SK-N-SH (cell line): ENCODE measurements at regions not wholly inside any gene's neighbourhood (a gene's known extent, or its start where the extent isn't known, plus 50 kb on each side); places are given as distances from the start of the nearest gene placed in this dataset.

Source experiments
- CTCF ChIA-PET: fragments of 300-600, 350-600 bp; formaldehyde crosslinking; extraction: SDS; loops from one replicate; lab custom pipeline; 2021; lab: Yijun Ruan, JAX
- POLR2A ChIA-PET: fragments of 350-600 bp; sonication (Branson Sonifier 250); formaldehyde crosslinking; extraction: SDS; loops from one replicate; lab custom pipeline; 2020; ENCODE audit warnings: antibody characterized with exemption, inconsistent platforms; lab: Yijun Ruan, JAX
- DNase-seq: peaks from one replicate; pipeline ENCODE4 v3.0.0; 2012
- H2AFZ ChIP-seq: fragments of 200-600 bp; sonication (generic); 2 replicates; pipeline ENCODE4 v1.8.1; 2016; ENCODE audit warnings: antibody characterized with exemption, mild to moderate bottlenecking, low read depth
- H3F3A ChIP-seq: fragments of 200-600 bp; sonication (generic); replicated peaks from 2 replicates; pipeline ENCODE3; 2016; ENCODE audit warnings: antibody characterized with exemption, mild to moderate bottlenecking; ENCODE audit not compliant: insufficient read depth
- H3K27ac ChIP-seq, 2 experiments: fragments of 200-500 bp in 1 of 2; fragments of 200-600 bp in 1 of 2; sonication (Bioruptor generic) in 1 of 2; sonication (generic), shearing (Covaris generic) in 1 of 2; 2 replicates each; pipeline versions ENCODE4 v1.5.1 to v1.6.1; 2014 to 2016; ENCODE audit warnings: low read depth in 2 of 2, inconsistent platforms in 1 of 2, low read length in 1 of 2, mild to moderate bottlenecking in 1 of 2, mixed read lengths in 1 of 2
- H3K27me3 ChIP-seq: fragments of 200-600 bp; sonication (generic), shearing (Covaris generic); 2 replicates; pipeline ENCODE4 v1.6.1; 2016; ENCODE audit warnings: mixed run types; ENCODE audit not compliant: insufficient read depth
- H3K36me3 ChIP-seq, 2 experiments: fragments of 200-500 bp in 1 of 2; fragments of 200-600 bp in 1 of 2; sonication (Bioruptor generic) in 1 of 2; sonication (generic) in 1 of 2; replicated peaks in 1 of 2; 2 replicates each; pipeline versions ENCODE3 to v1.5.1; 2014 to 2016; ENCODE audit warnings: low read length in 1 of 2, mild to moderate bottlenecking in 1 of 2; ENCODE audit not compliant: insufficient read depth in 2 of 2, control insufficient read depth in 1 of 2
- H3K4me1 ChIP-seq, 2 experiments: fragments of 200-500 bp in 1 of 2; fragments of 200-600 bp in 1 of 2; sonication (Bioruptor generic) in 1 of 2; sonication (generic), shearing (Covaris generic) in 1 of 2; 2 replicates each; pipeline versions ENCODE4 v1.5.1 to v1.6.1; 2014 to 2016; ENCODE audit warnings: low read depth in 1 of 2, low read length in 1 of 2, mixed run types in 1 of 2; ENCODE audit not compliant: insufficient read depth in 2 of 2, control insufficient read depth in 1 of 2
- H3K4me2 ChIP-seq: fragments of 200-600 bp; sonication (generic), shearing (Covaris generic); 2 replicates; pipeline ENCODE4 v1.6.1; 2017; ENCODE audit warnings: mixed run types
- H3K4me3 ChIP-seq, 2 experiments: fragments of 200-500 bp in 1 of 2; fragments of 200-600 bp in 1 of 2; sonication (Bioruptor generic) in 1 of 2; sonication (generic), shearing (Covaris generic) in 1 of 2; 2 replicates each; pipeline versions ENCODE4 v1.5.1 to v1.8.1; 2014 to 2016; ENCODE audit warnings: low read depth in 2 of 2, inconsistent platforms in 1 of 2, low read length in 1 of 2, mild to moderate bottlenecking in 1 of 2, mixed read lengths in 1 of 2, moderate library complexity in 1 of 2
- H3K79me2 ChIP-seq: fragments of 200-600 bp; sonication (generic); 2 replicates; pipeline ENCODE4 v1.8.1; 2017; ENCODE audit warnings: mild to moderate bottlenecking; ENCODE audit not compliant: insufficient read depth
- H3K9ac ChIP-seq: fragments of 200-600 bp; sonication (generic); 2 replicates; pipeline ENCODE4 v1.6.1; 2017; ENCODE audit warnings: mixed run types
- H3K9me2 ChIP-seq: fragments of 200-600 bp; sonication (generic); 2 replicates; pipeline ENCODE4 v1.6.1; 2017; ENCODE audit warnings: mixed run types
- H3K9me3 ChIP-seq: fragments of 200-600 bp; sonication (generic); 2 replicates; pipeline ENCODE4 v1.6.1; 2017; ENCODE audit warnings: mixed run types, mild to moderate bottlenecking, moderate library complexity
- H4K20me1 ChIP-seq: fragments of 200-600 bp; sonication (generic); 2 replicates; pipeline ENCODE4 v1.6.1; 2017; ENCODE audit warnings: mild to moderate bottlenecking, mixed run types; ENCODE audit not compliant: insufficient read depth
- CHD2 ChIP-seq: fragments of 150-350 bp; IDR thresholded peaks from 2 replicates; pipeline ENCODE4 v1.6.1; 2018; ENCODE audit warnings: low read length; ENCODE audit not compliant: partially characterized antibody
- ELF1 ChIP-seq: IDR thresholded peaks from 2 replicates; pipeline ENCODE4 v1.4.0; 2012
- FOXJ3 ChIP-seq: sonication (generic); formaldehyde crosslinking; IDR thresholded peaks from 2 replicates; pipeline ENCODE4 v1.5.1; 2020; ENCODE audit warnings: mild to moderate bottlenecking, missing genetic modification reagents
- FOXM1 ChIP-seq: IDR thresholded peaks from 2 replicates; pipeline ENCODE4 v1.4.0; 2012; ENCODE audit warnings: low read depth, mild to moderate bottlenecking
- IRF3 ChIP-seq: fragments of 150-350 bp; IDR thresholded peaks from 2 replicates; pipeline ENCODE4 v1.6.1; 2016; ENCODE audit warnings: mild to moderate bottlenecking, low read depth, low read length
- JUND ChIP-seq: IDR thresholded peaks from 2 replicates; pipeline ENCODE4 v1.4.0; 2012
- MXI1 ChIP-seq: IDR thresholded peaks from 2 replicates; pipeline ENCODE4 v1.6.1; 2012; ENCODE audit warnings: mild to moderate bottlenecking, low read depth, low read length, improper control_type of control experiment
- NFIC ChIP-seq: IDR thresholded peaks from 2 replicates; pipeline ENCODE4 v1.4.0; 2012; ENCODE audit warnings: borderline replicate concordance
- NRF1 ChIP-seq: IDR thresholded peaks from 2 replicates; pipeline ENCODE4 v1.6.1; 2012; ENCODE audit warnings: low read depth, mild to moderate bottlenecking, low read length
- PBX3 ChIP-seq: IDR thresholded peaks from 2 replicates; pipeline ENCODE4; 2012
- POLR2AphosphoS5 ChIP-seq: IDR thresholded peaks from 2 replicates; pipeline ENCODE4 v1.6.1; 2012; ENCODE audit warnings: low read depth, low read length
- RAD21 ChIP-seq: IDR thresholded peaks from 2 replicates; pipeline ENCODE4 v1.6.1; 2012; ENCODE audit warnings: mild to moderate bottlenecking, low read length
- RCOR1 ChIP-seq: fragments of 150-350 bp; IDR thresholded peaks from 2 replicates; pipeline ENCODE4 v1.6.1; 2017; ENCODE audit warnings: antibody characterized with exemption, low read length
- REST ChIP-seq: IDR thresholded peaks from 2 replicates; pipeline ENCODE4 v1.6.1; 2012; ENCODE audit warnings: mild to moderate bottlenecking, low read depth, low read length, moderate library complexity
- SIN3A ChIP-seq: IDR thresholded peaks from 2 replicates; pipeline ENCODE4 v1.6.1; 2012; ENCODE audit warnings: low read depth, mild to moderate bottlenecking, low read length, moderate library complexity, borderline replicate concordance
- SMC3 ChIP-seq: IDR thresholded peaks from 2 replicates; pipeline ENCODE4 v1.6.1; 2012; ENCODE audit warnings: low read depth, low read length, improper control_type of control experiment
- TAF1 ChIP-seq: IDR thresholded peaks from 2 replicates; pipeline ENCODE4 v1.6.1; 2012; ENCODE audit warnings: low read depth, mild to moderate bottlenecking, low read length, moderate library complexity, borderline replicate concordance
- TCF12 ChIP-seq: IDR thresholded peaks from 2 replicates; pipeline ENCODE4 v1.4.0; 2012
- TEAD4 ChIP-seq: IDR thresholded peaks from 2 replicates; pipeline ENCODE4 v1.4.0; 2012; ENCODE audit warnings: mild to moderate bottlenecking, borderline replicate concordance; ENCODE audit not compliant: insufficient read depth
- USF1 ChIP-seq: IDR thresholded peaks from 2 replicates; pipeline ENCODE4 v1.4.0; 2012; ENCODE audit warnings: low read depth, borderline replicate concordance
- USF2 ChIP-seq: fragments of 150-350 bp; IDR thresholded peaks from 2 replicates; pipeline ENCODE4 v1.6.1; 2017; ENCODE audit warnings: antibody characterized with exemption, low read length, low read depth, borderline replicate concordance
- YY1 ChIP-seq: IDR thresholded peaks from 2 replicates; pipeline ENCODE4 v1.4.0; 2012; ENCODE audit warnings: low read depth, mild to moderate bottlenecking
- WGBS: methylation state at CpG from one replicate; pipeline ENCODE4 v1.1.6; 2017; ENCODE audit warnings: low lambda C conversion rate; 5-methylcytosine and 5-hydroxymethylcytosine counted together

GRCh38 chr15:61668444-61668843 lies 391.8 kb downstream of the VPS13C start:
- ChIA-PET POLR2A (no interaction called here), CTCF (interaction anchor here (1.0 kb wide), 1 partner anchor 167 kb away, joined by 3 read pairs; no protein-coding TSS in a partner anchor)
- TF ChIP-seq TEAD4 (no peak), USF1 (no peak), YY1 (no peak), NFIC (no peak), REST (no peak), CHD2 (no peak), SMC3 (no peak), RCOR1 (no peak), POLR2AphosphoS5 (no peak), FOXM1 (no peak), ELF1 (no peak), FOXJ3 (no peak), TAF1 (no peak)

GRCh38 chr15:61661791-61662190 lies 398.5 kb downstream of the VPS13C start:
- Histone ChIP-seq H3K79me2 (no peaks in the 10 kb centered on the region), H4K20me1 (no peaks in the 10 kb centered on the region), H3F3A (no peaks in the 10 kb centered on the region), H3K4me3 (no peak overlapping the region), H3K9me3 (no peaks in the 10 kb centered on the region), H3K36me3 (no peaks in the 10 kb centered on the region), H2AFZ (no peak overlapping the region), H3K27me3 (no peaks in the 10 kb centered on the region), H3K9me2 (no peaks in the 10 kb centered on the region), H3K27ac (no peak overlapping the region), H3K4me1 (no peaks in the 10 kb centered on the region), H3K9ac (no peak overlapping the region), H3K4me2 (no peak overlapping the region)
- DNase-seq: no peak
- CTCF ChIA-PET: interaction anchor here (0.7 to 1.7 kb wide), 3 partner anchors 20 to 467 kb away, joined by 3 to 6 read pairs (median 3); no protein-coding TSS in a partner anchor
- POLR2A ChIA-PET: no interaction called here
- WGBS: 43% methylated on average over 1 of the region's 1 CpG
- no peak for TF ChIP-seq TCF12
- no peak for TF ChIP-seq TEAD4
- no peak for TF ChIP-seq SIN3A
- no peak for TF ChIP-seq NRF1
- TF ChIP-seq JUND: no peak
- TF ChIP-seq ELF1: no peak
- TF ChIP-seq POLR2AphosphoS5: no peak
- no peak for TF ChIP-seq SMC3
- TF ChIP-seq USF2: no peak
- no peak for TF ChIP-seq YY1
- TF ChIP-seq PBX3: no peak
- no peak for TF ChIP-seq IRF3
- no peak for TF ChIP-seq MXI1
- TF ChIP-seq TAF1: no peak
- TF ChIP-seq RAD21: no peak

More at GRCh38 chr15:61668444-61668843, 391.8 kb downstream of the VPS13C start:
- Histone ChIP-seq H3F3A (no peaks in the 10 kb centered on the region), H3K9ac (no peak overlapping the region), H3K4me1 (no peaks in the 10 kb centered on the region), H3K27me3 (0 out of 2 replicates have a peak, but pooled peaks cover 4% of the 10 kb centered on the region), H3K27ac (no peak overlapping the region), H2AFZ (no peak overlapping the region), H3K36me3 (no peaks in the 10 kb centered on the region), H3K9me2 (no peaks in the 10 kb centered on the region), H4K20me1 (no peaks in the 10 kb centered on the region), H3K9me3 (no peaks in the 10 kb centered on the region), H3K4me2 (no peak overlapping the region), H3K4me3 (no peak overlapping the region), H3K79me2 (no peaks in the 10 kb centered on the region)
- 65% methylated on average over 12 of the region's 12 CpGs for WGBS
- DNase-seq: no peak
